Gastroesophageal sphincter (tissue), 3 donors: ENCODE measurements at regions not wholly inside any gene's neighbourhood (a gene's known extent, or its start where the extent isn't known, plus 50 kb on each side); places are given as distances from the start of the nearest gene placed in this dataset.

ENCODE experiments used
- EP300 ChIP-seq: sonication (generic); formaldehyde crosslinking; IDR thresholded peaks from one replicate; pipeline ENCODE4 v1.6.1; 2017; ENCODE audit warnings: antibody characterized with exemption, mild to moderate bottlenecking
- POLR2A ChIP-seq, 2 donors: fragments of 450-650 bp; IDR thresholded peaks; one replicate each; pipeline ENCODE4 v1.6.1; 2017; ENCODE audit warnings: antibody characterized with exemption in 2 of 2, mild to moderate bottlenecking in 2 of 2, moderate library complexity in 1 of 2
- POLR2AphosphoS5 ChIP-seq: sonication (generic); formaldehyde crosslinking; IDR thresholded peaks from one replicate; pipeline ENCODE4 v1.6.1; 2017; ENCODE audit warnings: antibody characterized with exemption
- TF ChIP-seq, protein P1 (sequence below), 4 experiments: fragments of 200-600 bp in 2 of 4; fragments of 450-650 bp in 2 of 4; sonication (generic) in 1 of 4; IDR thresholded peaks; one replicate each; pipeline ENCODE4 v1.5.1; 2017 to 2019; ENCODE audit warnings: antibody characterized with exemption in 4 of 4, mild to moderate bottlenecking in 2 of 4, moderate library complexity in 2 of 4

DNA sequence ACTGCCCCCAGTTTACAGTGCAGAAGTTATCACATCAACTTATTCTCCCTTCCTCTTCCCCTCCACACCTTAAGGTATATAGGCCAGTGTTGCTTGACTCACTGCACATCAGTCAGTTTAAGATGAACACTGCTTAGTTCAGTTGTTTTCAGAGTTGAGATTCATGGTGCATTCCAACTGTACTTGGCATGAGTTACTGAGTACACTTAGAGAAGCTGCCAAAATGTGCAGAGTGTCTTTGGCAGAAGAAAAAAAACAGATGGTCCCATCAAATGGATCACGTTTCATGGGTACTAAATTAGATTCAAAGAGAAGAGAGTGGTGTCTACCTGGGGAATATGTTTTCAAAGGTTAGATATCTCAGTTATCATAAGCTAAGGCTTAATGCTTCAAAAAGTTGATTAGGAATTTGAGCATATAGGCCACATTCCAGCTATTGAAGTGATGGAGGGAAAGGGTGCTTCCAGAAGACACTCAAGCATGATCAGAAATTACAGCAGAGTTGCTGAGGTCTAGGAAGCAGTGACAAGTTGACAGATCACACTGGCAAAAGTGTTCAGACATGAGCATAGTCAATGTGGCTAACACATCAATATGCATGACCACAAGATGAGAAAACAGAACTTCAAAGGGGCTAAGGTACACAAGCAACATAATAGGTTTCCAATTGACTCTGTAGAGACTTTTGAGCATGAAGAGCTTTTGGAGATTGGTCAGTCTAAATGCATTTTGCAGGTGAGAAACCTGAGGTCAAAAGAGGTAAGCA lies 579.2 kb upstream of the CELF2 start:
- TF ChIP-seq, protein P1, sequence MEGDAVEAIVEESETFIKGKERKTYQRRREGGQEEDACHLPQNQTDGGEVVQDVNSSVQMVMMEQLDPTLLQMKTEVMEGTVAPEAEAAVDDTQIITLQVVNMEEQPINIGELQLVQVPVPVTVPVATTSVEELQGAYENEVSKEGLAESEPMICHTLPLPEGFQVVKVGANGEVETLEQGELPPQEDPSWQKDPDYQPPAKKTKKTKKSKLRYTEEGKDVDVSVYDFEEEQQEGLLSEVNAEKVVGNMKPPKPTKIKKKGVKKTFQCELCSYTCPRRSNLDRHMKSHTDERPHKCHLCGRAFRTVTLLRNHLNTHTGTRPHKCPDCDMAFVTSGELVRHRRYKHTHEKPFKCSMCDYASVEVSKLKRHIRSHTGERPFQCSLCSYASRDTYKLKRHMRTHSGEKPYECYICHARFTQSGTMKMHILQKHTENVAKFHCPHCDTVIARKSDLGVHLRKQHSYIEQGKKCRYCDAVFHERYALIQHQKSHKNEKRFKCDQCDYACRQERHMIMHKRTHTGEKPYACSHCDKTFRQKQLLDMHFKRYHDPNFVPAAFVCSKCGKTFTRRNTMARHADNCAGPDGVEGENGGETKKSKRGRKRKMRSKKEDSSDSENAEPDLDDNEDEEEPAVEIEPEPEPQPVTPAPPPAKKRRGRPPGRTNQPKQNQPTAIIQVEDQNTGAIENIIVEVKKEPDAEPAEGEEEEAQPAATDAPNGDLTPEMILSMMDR (IDR thresholded peaks at IDR 0.05): no peak
- TF ChIP-seq POLR2AphosphoS5 (no peak), EP300 (no peak), POLR2A (IDR thresholded peaks at IDR 0.05) (no peak)
